ENCODE measurements at regions not wholly inside any gene's neighbourhood (a gene's known extent, or its start where the extent isn't known, plus 50 kb on each side); places are given as distances from the start of the nearest gene placed in this dataset.

DNA sequence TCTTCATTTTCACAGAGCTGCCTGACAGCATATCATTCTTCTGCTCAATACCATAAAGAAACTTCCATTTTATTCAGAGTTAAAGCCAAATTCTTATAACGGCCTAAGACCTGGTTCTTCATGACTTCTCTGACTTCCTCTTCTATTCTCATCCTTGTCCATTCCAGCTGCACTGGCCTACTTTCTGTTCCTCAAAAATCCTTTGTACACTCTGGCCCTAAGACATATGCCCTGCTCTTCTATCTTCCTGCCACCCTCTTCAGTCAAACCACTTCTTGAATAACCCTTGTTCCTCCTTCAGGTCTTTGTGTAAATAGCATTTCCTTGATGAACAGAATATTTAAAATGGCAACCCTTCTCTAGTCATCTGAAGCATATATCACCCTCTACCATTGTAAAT lies 1338.7 kb upstream of the ADGRL2 start:
- TF ChIP-seq, protein P1, sequence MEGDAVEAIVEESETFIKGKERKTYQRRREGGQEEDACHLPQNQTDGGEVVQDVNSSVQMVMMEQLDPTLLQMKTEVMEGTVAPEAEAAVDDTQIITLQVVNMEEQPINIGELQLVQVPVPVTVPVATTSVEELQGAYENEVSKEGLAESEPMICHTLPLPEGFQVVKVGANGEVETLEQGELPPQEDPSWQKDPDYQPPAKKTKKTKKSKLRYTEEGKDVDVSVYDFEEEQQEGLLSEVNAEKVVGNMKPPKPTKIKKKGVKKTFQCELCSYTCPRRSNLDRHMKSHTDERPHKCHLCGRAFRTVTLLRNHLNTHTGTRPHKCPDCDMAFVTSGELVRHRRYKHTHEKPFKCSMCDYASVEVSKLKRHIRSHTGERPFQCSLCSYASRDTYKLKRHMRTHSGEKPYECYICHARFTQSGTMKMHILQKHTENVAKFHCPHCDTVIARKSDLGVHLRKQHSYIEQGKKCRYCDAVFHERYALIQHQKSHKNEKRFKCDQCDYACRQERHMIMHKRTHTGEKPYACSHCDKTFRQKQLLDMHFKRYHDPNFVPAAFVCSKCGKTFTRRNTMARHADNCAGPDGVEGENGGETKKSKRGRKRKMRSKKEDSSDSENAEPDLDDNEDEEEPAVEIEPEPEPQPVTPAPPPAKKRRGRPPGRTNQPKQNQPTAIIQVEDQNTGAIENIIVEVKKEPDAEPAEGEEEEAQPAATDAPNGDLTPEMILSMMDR (IDR thresholded peaks at IDR 0.05): no peak
- DNase-seq: no peak

DNA sequence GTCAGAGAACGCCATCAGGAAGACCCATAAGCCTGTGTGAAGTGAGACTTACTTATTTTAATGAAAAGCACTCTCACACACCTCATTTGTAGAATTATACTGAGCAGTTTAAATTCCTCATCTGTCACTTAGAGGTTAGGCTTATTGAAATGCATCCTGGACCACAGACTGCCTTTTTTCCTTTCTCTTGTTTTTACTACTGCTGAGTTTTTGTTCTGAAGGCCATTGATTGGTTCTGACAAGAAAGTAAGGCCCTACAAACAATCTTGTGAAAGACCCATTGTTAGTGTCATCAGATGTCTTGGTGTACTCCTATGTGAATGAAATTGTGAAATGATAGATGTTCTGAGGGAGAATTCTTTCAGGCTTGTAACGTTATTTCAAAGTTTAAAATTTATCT lies 1343.3 kb upstream of the ADGRL2 start:
- no peak overlapping the region for H3K4me3 ChIP-seq (replicated peaks in 1 of 3; ENCODE audit: low read depth in 2 of 3, low read length in 3 of 3)
- H3K36me3 Mint-ChIP-seq: no peaks in the 10 kb centered on the region
- H3K4me1 Mint-ChIP-seq: no peaks in the 10 kb centered on the region
- H4K20me1 ChIP-seq (ENCODE audit: insufficient read depth, low read length): no peaks in the 10 kb centered on the region
- H3K9me3 Mint-ChIP-seq: peaks cover 0 to 7% (median 3%) of the 10 kb centered on the region in 7 donors
- no peaks in the 10 kb centered on the region for H3K4me1 ChIP-seq (ENCODE audit: control insufficient read depth in 1 of 2, insufficient read depth in 2 of 2, low read length in 2 of 2)
- no peak for DNase-seq
- no peak overlapping the region for H3K4me3 Mint-ChIP-seq
- no peaks in the 10 kb centered on the region for H3K36me3 ChIP-seq (replicated peaks in 1 of 2; ENCODE audit: control insufficient read depth in 1 of 2, insufficient read depth in 2 of 2, low read length in 2 of 2)
- H3K79me2 ChIP-seq (ENCODE audit: insufficient read depth, low read length): no peaks in the 10 kb centered on the region
- whole genome bisulfite sequencing (ENCODE audit: insufficient coverage): no CpG with 5 or more reads among the region's 2 CpGs
- no peaks in the 10 kb centered on the region for H3K9me3 ChIP-seq (replicated peaks in 1 of 2; ENCODE audit: control insufficient read depth in 1 of 2, insufficient read depth in 1 of 2, low read length in 2 of 2)
- no peaks in the 10 kb centered on the region for H3K27me3 Mint-ChIP-seq (ENCODE audit: low read depth in 3 of 3)
- no peak overlapping the region for H3K27ac ChIP-seq (ENCODE audit: low read depth in 1 of 2, low read length in 2 of 2)
- H3K4me2 ChIP-seq (replicated peaks; ENCODE audit: extremely low read depth, low read length, poor library complexity, severe bottlenecking): no peak overlapping the region
- H2AFZ ChIP-seq (ENCODE audit: insufficient read depth, low read depth, low read length, poor library complexity, severe bottlenecking): no peak overlapping the region
- H3K9ac ChIP-seq (ENCODE audit: insufficient read depth, low read length, poor library complexity, severe bottlenecking): no peak overlapping the region
- no peaks in the 10 kb centered on the region for H3K27me3 ChIP-seq (ENCODE audit: control insufficient read depth in 2 of 2, insufficient read depth in 2 of 2, low read length in 2 of 2)
- TF ChIP-seq, protein P1 (IDR thresholded peaks at IDR 0.05): no peak
- intact Hi-C loops (cut with micrococcal nuclease): no loop called here
- H3K27ac Mint-ChIP-seq: no peak overlapping the region

More for the DNA sequence above, 1338.7 kb upstream of the ADGRL2 start:
- Mint-ChIP-seq H3K27me3 (ENCODE audit: low read depth in 3 of 3) (peaks cover 0 to 1% (median 0%) of the 10 kb centered on the region in 3 donors), H3K27ac (no peak overlapping the region), H3K4me3 (no peak overlapping the region), H3K9me3 (peaks cover 0 to 14% (median 3%) of the 10 kb centered on the region in 7 donors), H3K36me3 (no peaks in the 10 kb centered on the region), H3K4me1 (no peaks in the 10 kb centered on the region)
- no peak overlapping the region for H3K9ac ChIP-seq (ENCODE audit: insufficient read depth, low read length, poor library complexity, severe bottlenecking)
- H3K79me2 ChIP-seq (ENCODE audit: insufficient read depth, low read length): no peaks in the 10 kb centered on the region
- H4K20me1 ChIP-seq (ENCODE audit: insufficient read depth, low read length): no peaks in the 10 kb centered on the region
- no peaks in the 10 kb centered on the region for H3K27me3 ChIP-seq (ENCODE audit: control insufficient read depth in 2 of 2, insufficient read depth in 2 of 2, low read length in 2 of 2)
- no peaks in the 10 kb centered on the region for H3K36me3 ChIP-seq (replicated peaks in 1 of 2; ENCODE audit: control insufficient read depth in 1 of 2, insufficient read depth in 2 of 2, low read length in 2 of 2)
- H3K4me3 ChIP-seq (replicated peaks in 1 of 3; ENCODE audit: low read depth in 2 of 3, low read length in 3 of 3): no peak overlapping the region
- H3K4me2 ChIP-seq (replicated peaks; ENCODE audit: extremely low read depth, low read length, poor library complexity, severe bottlenecking): no peak overlapping the region
- H3K9me3 ChIP-seq (replicated peaks in 1 of 2; ENCODE audit: control insufficient read depth in 1 of 2, insufficient read depth in 1 of 2, low read length in 2 of 2): peaks cover 0 to 3% of the 10 kb centered on the region in 2 donors
- intact Hi-C loops (cut with micrococcal nuclease): no loop called here
- no peak overlapping the region for H2AFZ ChIP-seq (ENCODE audit: insufficient read depth, low read depth, low read length, poor library complexity, severe bottlenecking)
- no peaks in the 10 kb centered on the region for H3K4me1 ChIP-seq (ENCODE audit: control insufficient read depth in 1 of 2, insufficient read depth in 2 of 2, low read length in 2 of 2)
- WGBS (ENCODE audit: insufficient coverage): 75% methylated on average over 1 of the region's 1 CpG
- no peak overlapping the region for H3K27ac ChIP-seq (ENCODE audit: low read depth in 1 of 2, low read length in 2 of 2)
